ENCODE measurements at regions not wholly inside any gene's neighbourhood (a gene's known extent, or its start where the extent isn't known, plus 50 kb on each side); places are given as distances from the start of the nearest gene placed in this dataset.

- TF ChIP-seq CTCF (conservative IDR thresholded peaks at IDR 0.05) (no peak), ZFX (IDR thresholded peaks at IDR 0.05) (no peak)
Measured at GRCh38 chr1:47511825-47512224, 74.0 kb downstream of the FOXD2 start.
